LoVo (cell line): ENCODE measurements at regions not wholly inside any gene's neighbourhood (a gene's known extent, or its start where the extent isn't known, plus 50 kb on each side); places are given as distances from the start of the nearest gene placed in this dataset.
A peak's percentile ranks its signal among the peaks of the same experiment; 100 is the strongest.

Source experiments
- DNase-seq: peaks from one replicate; pipeline ENCODE4 v3.0.0-alpha.2; 2016; ENCODE audit warnings: low spot score

DNA sequence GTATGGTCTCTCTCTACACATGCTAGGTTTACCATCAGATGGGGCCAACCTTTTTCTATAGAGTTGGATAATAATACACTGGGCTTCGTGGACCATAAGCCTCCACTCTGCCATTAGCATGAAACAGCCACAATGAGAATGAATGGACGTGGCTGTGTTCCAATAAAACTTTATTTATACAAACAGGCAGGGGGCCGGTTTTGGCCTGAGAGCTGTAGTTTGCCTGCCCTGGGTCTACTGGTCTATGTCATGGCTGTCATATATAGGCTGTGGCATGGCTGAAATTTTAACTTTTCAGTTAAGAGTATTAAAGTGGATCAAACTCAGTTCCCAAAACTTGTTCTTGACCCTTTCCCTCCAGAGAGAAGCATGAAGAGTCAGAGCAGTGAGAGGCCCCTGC, 120.3 kb upstream of the MYL2 start:
- no peak for DNase-seq

DNA sequence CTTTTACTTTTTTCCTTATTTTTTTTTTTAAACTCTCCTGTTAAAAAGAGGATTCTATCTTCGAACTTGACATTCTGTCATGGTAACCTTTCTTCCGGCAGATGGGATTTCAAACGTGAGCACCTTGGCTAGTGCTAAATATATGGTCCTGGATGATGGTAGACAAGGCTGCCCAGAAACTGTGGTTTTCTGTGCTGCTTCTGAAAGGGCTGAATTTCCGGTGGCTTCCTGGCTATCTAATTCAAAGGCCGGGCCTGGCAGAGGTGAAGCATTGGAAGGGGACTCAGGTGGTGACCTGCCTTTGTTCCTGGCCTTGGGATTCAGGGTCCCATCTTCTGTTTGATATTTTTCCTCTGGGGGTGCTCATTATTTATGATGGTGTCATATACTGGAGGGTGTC, 118.6 kb upstream of the MYL2 start:
- DNase-seq, result no peak

DNA sequence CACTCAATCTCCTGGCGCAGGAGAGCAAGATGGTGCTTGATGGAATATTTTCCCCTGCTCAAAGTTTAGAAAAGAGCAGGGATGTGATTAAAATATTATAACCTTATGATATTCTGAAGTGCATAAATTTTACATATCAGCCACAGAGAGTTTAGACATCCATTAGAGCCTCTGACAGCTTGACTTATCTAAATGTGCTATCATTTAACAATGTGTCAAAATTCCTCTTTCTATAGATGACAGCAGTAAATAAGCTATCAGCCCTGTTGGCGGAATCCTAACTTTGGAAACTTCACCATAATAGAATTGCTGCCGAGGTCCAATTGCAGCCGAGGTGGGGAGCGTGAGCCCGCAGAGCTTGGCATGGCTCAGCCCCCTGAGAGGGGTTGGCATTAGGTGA, 117.7 kb upstream of the MYL2 start:
- no peak for DNase-seq

DNA sequence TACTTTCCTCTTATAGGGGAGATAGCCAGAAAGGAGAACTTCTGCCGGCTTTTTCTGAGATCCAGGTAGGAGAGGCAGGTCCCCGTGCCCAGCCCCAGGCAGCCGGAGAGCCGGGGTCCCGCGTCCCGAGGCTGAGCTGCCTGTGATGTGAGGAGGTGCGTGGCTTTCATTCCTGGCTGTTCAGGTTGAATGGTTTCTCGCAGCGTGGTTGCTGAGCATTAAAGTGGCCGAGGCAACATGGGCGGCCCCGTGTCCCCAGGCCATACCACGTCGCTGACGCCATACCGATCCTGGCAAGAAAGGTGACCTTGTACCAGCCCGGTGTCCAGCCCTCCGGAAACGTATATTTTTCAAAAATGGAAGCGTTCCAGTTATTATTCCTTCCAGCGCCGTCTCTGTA, 116.7 kb upstream of the MYL2 start:
- no peak for DNase-seq

DNA sequence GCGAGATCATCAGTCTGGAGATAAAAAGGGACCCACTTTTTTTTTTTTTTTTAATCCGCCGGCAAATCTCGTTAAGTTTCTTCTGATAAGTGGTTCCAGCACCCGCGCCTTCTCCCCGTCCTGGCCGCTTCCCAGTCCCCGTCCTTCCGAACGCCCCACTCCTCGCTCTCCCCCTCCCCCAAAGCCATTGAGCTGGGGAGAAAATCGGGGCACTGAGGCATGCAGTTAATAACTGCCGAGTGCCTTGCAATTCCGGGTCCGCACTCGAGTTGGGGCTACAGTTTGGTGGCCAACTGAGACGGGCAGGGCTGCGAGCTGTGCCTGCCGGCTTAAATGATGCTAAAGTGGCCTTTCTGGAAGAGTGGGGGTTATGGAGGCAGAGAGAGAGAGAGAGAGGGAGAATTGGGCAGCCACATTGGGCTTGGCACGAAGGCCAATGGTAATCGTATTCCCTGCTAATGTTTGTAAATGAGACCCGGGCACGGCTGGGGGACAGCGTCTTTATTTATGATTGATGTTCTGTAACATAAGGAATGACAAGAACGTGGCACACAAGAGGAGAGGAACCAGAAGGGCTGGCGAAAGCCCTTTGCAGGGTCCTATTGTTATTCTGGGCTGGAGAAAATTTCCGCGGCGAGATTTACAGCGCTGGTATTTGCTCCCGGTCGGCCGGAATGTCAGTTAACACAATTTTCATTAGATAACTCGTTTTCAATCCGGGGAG, 115.4 kb upstream of the MYL2 start:
- DNase-seq, result no peak

DNA sequence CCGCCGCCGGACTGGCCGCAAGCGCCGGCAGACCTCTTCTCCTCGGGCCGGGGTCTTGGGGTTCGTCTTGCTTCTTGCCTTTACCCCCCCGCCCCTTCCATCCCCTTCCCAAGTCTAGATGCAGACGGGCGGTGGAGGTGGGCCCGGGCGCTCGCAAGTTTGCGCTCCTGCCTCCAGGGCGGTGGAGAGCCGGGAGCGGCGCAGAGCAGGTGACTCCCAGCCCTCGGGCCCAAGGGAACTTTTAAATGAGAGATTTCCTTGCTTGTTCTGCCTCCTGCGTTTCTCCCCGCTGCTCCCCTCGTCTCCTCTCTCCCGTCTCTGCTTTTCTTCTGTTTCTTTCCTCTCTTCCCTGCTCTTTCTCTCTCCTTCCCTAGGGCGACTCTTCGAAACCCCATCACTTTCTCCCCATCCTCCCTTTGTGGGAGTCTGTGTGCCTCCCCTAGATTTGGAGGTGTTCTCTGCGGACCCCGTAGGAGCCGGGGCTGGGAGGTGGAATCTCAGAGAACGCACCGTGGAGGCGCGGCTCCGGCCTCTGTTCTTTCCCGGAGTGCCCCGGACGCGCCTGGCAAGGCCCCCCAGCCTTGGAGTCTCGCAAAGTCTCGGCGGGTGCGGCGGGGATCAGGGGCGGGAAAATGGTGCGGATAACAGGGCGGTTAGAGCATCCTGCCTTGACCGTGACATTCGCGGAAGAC, 114.7 kb upstream of the MYL2 start:
- no peak for DNase-seq

DNA sequence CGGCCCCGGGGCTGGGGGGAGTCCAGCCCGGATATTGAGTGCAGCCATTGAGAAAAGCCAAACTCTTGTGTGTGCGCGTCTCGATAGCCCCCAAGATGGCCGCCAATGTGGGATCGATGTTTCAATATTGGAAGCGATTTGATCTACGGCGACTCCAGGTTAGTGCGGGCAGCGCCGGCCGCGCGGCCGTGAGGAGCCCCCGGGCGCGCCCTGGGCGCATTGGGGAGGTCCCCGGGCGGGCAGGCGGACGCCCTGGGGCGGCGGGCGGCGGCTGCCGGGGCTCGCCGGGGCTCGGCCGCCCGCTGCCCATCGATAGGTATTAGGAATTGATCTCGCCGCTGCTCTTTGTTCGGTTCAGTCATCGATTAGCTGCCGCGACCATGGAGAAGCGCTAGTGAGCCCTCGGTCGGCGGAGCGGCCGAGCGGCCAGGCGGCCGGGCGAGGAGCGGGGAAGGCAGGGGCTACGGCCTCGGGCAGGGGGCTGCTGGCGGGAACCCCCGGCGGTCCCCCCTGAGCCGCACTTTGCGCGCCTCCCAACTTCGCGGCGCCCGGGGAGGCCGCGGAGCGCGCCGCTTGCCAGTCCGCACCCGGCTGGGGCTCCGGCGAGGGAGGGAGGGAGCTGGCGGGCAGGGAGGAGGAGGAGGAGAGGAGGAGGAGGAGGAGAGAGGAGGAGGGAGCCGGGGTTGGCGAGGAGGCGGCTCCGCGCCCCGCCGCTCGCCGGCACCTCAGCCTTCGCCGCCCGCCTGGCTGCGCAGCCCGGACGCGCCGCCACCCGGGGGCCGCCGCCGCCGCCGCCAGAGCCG, 113.9 kb upstream of the MYL2 start, which contains the start of gene CUX2:
Gene CUX2 (plus strand): TSS at position 83 of the 803 bp plus-strand sequence.
- DNase-seq, result no peak

DNA sequence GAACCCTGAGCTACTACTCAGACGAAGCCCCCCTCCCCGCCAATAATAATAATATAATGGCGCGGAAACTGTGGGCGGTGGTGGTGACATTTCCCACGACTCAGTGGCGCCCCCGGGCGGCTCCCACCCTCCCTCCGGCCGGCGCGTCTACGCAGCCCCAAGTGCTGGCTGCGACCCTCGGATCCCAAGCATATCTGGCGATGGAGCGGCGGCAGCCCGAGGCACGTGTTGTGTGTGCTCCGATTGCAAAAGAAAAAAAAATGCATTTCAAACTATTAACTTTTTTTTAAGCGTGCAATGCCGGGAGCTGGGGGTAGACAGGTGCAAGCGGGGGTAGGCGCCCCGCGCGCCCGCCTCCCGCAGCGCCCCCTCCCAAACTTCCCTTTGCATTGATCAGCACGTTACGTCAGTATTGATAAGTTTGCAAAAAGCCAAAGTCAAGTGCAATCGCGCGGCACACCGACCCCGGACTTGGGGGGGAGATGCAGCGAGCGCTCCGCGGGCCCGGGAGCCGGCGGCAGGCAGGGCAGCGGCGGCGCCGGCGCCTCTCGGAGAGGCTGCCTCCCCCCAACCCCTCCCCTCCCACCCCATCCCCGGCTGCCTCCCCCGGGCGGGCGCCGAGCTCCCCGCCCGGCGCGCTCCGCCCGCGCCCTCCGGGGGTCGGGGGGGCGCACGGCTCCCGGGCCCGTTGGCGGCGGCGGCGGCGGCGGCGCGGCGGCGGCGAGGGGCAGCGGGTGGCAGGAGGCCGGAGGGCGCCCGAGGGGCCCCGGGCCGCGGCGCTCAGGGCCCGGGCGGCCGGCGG, 113.1 kb upstream of the MYL2 start:
- no peak for DNase-seq

DNA sequence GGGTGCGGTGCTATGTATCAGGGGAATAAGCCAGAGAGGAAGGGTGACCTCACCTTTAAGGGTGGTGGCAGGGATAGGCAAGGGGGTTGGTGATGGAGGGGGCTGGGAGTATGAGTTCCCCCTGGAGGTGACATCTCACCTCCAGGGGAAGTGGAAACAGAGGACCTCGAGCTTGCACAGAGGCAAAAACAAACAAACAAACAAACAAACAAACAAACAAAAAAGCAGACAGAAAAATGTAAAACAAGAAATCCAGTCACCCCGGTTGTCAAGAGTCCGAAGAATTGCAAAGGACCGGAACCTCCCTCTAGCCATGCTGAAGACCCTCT, 112.2 kb upstream of the MYL2 start:
- no peak for DNase-seq

DNA sequence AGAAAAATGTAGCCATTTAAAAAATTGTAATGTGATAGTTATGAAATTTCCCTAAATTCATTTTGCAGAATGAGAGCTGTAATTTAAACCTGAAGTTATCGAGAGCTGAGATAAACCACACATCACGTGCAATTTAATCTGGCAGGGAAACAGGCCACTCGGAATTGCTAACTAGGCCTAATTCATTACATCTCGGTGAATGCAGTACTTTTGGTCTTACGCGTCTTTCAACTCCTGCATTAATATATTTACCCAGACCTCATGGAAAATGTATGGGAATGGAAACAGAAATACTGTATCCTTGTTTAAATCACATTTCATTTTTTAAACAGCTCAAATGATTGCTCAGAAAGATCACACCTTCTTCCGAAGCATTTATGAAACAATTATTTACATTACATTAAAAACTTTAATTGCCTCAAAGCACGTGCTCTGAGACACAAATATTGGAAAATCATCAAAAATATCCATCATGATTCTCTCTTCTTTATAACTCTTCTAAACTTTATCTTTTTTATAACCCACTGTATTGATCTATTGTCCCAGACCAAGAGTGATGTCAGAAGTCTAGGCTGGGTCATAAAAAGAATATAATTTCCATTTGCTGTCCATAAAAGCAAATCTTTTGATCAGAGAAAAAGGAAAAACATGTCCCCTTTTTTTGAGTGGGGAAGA, 111.7 kb upstream of the MYL2 start:
- no peak for DNase-seq

DNA sequence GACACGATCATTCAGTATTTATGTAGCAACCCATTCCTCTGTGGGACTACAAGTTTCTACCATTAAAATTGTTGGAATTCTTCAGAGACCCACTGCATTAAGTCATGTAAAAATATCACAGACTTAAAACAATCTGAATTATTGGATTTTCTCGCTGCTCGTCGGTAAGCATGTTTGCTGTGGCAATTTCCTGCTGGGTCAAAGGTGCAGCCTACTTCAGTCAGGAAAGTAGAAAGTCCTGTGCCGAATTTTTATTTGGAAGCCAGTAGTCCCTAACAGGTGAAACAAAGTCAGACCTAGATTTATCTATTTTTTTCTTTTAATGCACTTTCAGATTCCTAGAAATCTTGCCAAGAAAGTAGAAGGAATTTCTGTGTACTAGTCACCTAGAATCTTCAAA, 110.4 kb upstream of the MYL2 start:
- no peak for DNase-seq

DNA sequence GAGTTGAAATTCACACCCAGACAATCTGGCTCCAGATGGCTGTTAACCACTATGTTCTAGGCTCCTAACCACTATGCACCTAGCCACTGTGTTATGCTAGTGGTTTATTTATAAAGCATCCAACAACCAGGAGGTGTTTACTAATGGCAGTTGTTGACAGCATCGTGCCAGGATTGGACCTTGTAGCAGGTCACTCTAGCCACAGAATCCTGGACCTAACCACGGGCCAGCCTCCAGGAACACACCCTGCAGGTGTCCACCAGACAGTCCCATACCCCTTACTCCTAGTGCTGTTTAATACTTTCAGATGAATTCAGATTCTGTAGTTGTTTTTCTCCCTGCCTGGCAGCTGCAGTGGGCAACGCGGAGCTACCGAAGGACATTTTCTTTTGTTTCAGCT, 109.4 kb upstream of the MYL2 start:
- no peak for DNase-seq

DNA sequence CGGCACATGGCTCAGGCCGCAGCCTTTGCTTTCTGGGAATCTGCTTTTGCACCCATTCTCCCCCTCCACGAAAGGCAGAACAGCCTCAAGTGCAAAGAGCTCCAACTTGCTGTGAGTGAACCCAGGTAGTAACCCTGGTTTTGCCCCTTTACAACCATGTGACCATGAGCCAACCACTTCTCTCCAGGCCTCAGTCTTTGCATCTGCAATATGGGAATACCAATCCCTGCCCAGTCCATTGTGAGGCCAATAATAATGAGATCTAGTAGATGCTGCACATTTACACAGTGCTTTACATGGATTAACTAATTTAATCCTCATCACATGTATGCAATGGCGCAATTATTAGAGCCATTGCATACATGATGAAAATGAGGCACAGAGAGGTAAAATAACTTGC, 108.9 kb upstream of the MYL2 start:
- no peak for DNase-seq

DNA sequence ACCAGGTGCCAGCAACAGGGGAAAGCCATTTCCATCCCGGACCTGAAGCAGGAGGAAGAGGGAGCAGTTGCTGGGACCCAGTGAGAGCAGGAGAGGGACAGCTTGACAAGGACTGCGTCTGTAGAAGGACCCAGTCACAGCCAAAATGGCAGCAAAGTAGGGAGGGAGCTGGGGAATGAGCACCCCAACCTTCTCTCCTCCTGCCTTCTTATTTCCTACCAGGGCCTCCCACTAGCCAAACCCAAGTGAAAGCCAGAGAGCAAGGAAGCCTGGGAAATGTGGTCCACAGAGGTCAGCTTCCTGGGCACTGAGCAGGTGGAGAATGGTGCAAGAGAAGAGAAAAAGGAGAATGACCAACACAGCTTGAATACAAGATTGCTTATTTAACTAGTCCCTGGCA, 108.5 kb upstream of the MYL2 start:
- no peak for DNase-seq

DNA sequence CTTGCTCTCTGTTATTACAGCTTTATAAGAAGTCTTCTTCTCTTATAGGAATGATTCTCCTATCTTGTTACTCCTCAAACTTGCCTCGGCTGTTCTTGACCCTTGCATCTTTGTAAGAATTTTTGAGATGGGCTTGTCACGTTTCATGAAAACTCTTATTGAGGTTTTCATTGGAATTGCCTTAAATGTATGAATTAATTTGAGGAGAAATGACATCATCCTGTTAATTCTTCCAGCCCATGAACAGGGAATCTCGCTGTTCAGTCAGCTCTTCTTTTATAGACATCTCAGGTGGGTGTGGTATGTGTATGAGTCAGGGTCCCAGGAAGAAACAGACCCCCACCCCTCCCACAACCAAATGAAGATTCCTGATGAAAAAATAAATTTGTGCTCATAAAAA, 107.1 kb upstream of the MYL2 start:
- DNase-seq, result no peak

DNA sequence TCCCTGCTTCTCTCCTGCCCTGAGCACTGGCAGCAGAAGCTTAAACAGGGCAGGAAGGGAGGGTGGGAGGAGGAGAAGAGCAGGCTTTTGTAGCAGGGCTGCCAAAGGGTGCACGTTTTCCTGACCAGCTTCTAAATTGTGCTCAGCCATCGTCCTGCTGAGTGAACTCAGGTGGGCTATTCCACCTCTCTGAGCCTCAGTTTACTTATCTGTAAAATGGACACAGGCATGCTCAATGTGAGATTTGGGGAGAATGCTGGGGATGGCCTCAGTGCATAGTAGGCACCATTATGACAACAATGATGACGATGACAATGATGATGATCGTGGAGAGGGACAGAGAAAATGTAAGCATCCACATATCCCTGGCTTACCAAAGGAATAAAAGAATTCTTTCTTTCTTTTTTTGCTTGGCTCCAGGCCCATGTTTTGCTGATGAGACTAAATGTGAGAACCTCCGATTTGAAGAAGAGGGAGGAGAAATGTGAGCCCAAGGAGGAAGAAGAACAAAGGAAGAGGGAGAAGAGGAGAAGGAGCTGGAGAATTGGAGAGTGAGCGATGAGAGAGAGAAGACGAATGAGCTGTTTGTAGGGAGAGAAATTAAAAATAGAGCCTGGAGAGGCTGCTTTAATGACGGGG, 105.5 kb upstream of the MYL2 start:
- no peak for DNase-seq

DNA sequence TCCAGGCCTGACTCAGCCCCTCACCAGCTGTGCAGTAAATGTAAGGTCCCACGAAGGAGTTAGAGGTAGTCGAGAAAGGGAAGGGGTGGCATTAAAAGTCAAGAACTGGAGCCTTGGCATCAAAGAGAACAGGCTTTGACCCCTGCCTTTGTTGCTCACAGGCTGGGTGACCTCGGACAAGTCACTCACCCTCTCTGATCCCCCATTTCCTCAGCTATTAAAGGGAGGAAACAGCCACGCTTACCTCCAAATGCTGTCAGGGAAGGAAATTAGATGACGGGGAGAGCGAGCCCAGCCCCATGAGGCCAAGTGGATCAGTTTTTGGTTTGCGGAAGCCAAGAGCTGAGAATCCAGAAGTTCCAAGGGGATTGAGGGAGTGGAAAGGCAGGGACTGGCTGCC, 104.9 kb upstream of the MYL2 start:
- DNase-seq, result no peak

DNA sequence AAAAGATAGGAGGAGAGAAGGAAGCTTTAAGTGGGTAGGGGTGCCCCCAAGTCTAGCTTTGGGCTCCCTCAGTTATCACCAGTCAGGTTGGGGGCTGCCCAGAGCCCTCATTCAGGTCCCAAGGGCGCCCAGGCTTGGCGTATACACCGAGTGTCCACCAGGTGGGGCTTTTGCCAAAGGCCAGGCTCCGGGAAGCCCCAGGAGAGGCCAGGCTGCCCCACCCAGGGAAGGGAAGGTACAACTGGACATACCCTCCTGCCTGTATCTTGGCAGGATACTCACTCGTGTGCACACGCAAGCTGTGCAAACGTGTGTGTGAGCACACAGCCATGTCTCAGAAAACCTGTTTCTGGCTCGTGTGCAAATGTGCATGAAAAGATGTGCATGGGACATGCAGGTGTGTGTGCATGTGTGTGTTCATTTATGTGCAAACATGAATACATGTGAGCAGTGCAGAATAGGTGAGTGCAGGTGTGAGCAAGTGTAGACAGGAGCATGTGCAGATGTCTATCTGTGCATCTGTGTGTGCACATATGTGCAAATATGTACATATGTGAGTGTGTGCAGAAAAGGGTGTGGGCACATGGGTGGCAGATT, 103.9 kb upstream of the MYL2 start:
- peak; percentile 48 for DNase-seq

DNA sequence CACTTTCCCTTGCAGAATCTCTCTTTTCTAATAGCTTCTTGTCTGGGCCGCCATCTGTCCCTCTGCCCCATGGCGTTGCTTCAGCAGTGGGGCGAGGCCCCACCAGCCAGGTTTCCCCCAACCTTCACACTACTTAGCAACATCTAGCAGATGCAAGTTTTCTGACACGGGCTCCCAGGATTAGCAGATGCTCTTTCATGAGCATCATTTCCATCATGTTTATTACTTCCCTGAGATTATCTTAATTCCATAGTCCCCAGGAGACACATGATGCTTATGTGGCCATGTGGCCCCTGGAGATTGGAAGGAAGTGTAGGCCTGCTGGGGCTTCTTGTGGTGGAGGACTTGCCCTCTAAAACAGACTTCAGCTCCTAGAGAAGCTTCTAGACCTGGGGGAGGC, 102.0 kb upstream of the MYL2 start:
- DNase-seq, result no peak

DNA sequence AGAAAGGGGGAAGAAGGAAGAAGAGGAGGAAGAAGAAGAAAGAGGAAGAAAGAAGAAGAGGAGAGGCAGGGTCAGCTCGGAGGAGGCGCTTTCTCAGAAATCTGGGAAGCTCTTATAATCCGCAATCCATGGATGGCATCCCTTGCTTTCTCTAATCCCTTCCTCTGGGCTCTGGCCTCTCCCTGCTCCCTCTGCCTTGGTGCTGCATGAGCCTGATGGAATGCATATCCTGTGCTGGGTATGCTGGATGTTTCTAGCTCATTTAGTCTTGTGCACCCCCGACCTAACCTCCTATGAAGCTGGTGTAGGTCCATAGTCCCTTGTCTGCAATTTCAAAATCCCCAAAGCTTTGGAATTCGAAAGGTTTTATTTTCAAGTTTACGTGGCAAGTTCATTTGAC, 94.2 kb upstream of the MYL2 start:
- DNase-seq, result no peak

DNA sequence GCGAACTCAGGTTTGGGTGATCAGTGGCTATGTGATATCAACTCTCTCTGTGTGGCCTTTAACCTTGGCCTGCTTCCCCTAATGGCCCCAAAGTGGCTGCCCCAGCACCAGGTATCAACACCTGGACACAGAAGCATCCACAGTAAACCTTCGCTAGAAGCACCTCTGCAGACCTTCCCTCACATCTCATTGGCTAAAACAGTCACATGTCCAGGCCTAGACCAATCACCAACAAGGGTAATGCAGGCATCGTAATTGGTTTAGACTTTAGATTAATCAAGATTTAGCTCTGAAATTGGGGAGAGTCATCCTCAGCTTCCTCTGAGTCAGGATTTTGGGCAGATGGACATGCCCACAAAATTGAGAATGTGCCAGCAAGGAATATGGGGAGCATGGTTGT, 92.5 kb upstream of the MYL2 start:
- no peak for DNase-seq
